Tibial nerve (tissue), 4 donors: ENCODE measurements at regions not wholly inside any gene's neighbourhood (a gene's known extent, or its start where the extent isn't known, plus 50 kb on each side); places are given as distances from the start of the nearest gene placed in this dataset.

Source experiments
- DNase-seq, 2 donors: peaks; one replicate each; pipeline ENCODE4 v3.0.0-alpha.2; 2019; ENCODE audit warnings: low spot score in 2 of 2
- H3K27ac ChIP-seq, 4 donors: fragments of 200-600 bp; sonication (generic) in 3 of 4; one replicate each; pipeline ENCODE4 v1.5.1; 2017 to 2019; ENCODE audit warnings: mild to moderate bottlenecking in 1 of 4
- H3K27me3 ChIP-seq, 2 donors: fragments of 200-600 bp; sonication (generic) in 1 of 2; one replicate each; pipeline versions ENCODE4 v1.5.1 to v1.6.0; 2017 to 2019
- H3K36me3 ChIP-seq, 3 donors: fragments of 200-600 bp; sonication (generic); one replicate each; pipeline ENCODE4 v1.5.1; 2018 to 2019
- H3K4me1 ChIP-seq, 4 donors: fragments of 200-600 bp; sonication (generic) in 3 of 4; one replicate each; pipeline ENCODE4 v1.5.1; 2017 to 2019
- H3K4me3 ChIP-seq, 4 donors: fragments of 200-600 bp; sonication (generic) in 3 of 4; one replicate each; pipeline ENCODE4 v1.5.1; 2017 to 2019; ENCODE audit warnings: mild to moderate bottlenecking in 1 of 4, moderate library complexity in 1 of 4
- H3K9me3 ChIP-seq, 4 donors: fragments of 200-600 bp; sonication (generic) in 3 of 4; one replicate each; pipeline ENCODE4 v1.5.1; 2017 to 2019
- EP300 ChIP-seq, 2 donors: sonication (generic); formaldehyde crosslinking; IDR thresholded peaks; one replicate each; pipeline ENCODE4 v1.6.1; 2017; ENCODE audit warnings: antibody characterized with exemption in 2 of 2, mild to moderate bottlenecking in 1 of 2
- POLR2A ChIP-seq, 2 donors: fragments of 450-650 bp; IDR thresholded peaks; one replicate each; pipeline ENCODE4 v1.6.1; 2017; ENCODE audit warnings: antibody characterized with exemption in 2 of 2, mild to moderate bottlenecking in 2 of 2, moderate library complexity in 2 of 2
- WGBS, 2 donors: methylation state at CpG; one replicate each; pipeline ENCODE4 v1.1.5; 2018; 5-methylcytosine and 5-hydroxymethylcytosine counted together
- TF ChIP-seq, protein P1 (sequence below), 5 experiments: fragments of 200-600 bp in 3 of 5; fragments of 450-650 bp in 2 of 5; sonication (generic) in 3 of 5; IDR thresholded peaks; one replicate each; pipeline ENCODE4 v1.5.1; 2016 to 2019; ENCODE audit warnings: antibody characterized with exemption in 5 of 5, mild to moderate bottlenecking in 3 of 5, moderate library complexity in 2 of 5

DNA sequence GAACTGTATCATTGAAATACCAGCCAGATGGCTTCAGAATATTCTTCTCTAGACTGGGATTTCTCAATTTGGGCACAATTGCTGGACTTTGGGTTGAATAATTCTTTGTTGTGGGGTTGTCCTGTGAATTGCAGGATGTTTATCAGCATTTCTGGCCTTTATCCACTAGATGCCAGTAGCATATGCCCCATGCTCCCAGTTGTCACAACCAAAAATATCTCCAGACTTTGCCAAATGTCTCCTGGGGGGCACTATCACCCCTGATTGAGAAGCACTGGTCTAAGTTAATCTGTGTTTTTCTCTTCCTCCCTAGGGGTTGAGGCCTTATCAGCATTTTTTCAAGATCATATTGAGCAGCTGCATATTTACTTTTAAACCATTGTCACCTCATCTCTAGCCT is 204.9 kb upstream of the SP8 start:
- H3K4me3 ChIP-seq, result no peak overlapping the region
- no peaks in the 10 kb centered on the region for H3K4me1 ChIP-seq
- H3K27ac ChIP-seq, result no peak overlapping the region
- TF ChIP-seq EP300 (IDR thresholded peaks at IDR 0.05) (no peak), POLR2A (IDR thresholded peaks at IDR 0.05) (no peak)
- TF ChIP-seq, protein P1, sequence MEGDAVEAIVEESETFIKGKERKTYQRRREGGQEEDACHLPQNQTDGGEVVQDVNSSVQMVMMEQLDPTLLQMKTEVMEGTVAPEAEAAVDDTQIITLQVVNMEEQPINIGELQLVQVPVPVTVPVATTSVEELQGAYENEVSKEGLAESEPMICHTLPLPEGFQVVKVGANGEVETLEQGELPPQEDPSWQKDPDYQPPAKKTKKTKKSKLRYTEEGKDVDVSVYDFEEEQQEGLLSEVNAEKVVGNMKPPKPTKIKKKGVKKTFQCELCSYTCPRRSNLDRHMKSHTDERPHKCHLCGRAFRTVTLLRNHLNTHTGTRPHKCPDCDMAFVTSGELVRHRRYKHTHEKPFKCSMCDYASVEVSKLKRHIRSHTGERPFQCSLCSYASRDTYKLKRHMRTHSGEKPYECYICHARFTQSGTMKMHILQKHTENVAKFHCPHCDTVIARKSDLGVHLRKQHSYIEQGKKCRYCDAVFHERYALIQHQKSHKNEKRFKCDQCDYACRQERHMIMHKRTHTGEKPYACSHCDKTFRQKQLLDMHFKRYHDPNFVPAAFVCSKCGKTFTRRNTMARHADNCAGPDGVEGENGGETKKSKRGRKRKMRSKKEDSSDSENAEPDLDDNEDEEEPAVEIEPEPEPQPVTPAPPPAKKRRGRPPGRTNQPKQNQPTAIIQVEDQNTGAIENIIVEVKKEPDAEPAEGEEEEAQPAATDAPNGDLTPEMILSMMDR (IDR thresholded peaks at IDR 0.05), result no peak
- H3K36me3 ChIP-seq, result no peaks in the 10 kb centered on the region
- DNase-seq, result no peak
- H3K9me3 ChIP-seq, result peaks cover 0 to 4% (median 0%) of the 10 kb centered on the region in 4 donors
- H3K27me3 ChIP-seq, result no peaks in the 10 kb centered on the region

GRCh38 chr7:20993693-20994092 is 207.0 kb upstream of the SP8 start:
- WGBS, 2 donors, result 74 to 80% methylated on average over 1 of the region's 1 CpG
- Histone ChIP-seq H3K36me3 (no peaks in the 10 kb centered on the region), H3K27me3 (no peaks in the 10 kb centered on the region), H3K4me3 (no peak overlapping the region), H3K9me3 (peaks cover 0 to 4% (median 0%) of the 10 kb centered on the region in 4 donors), H3K27ac (no peak overlapping the region), H3K4me1 (no peaks in the 10 kb centered on the region)
- DNase-seq, result no peak
- TF ChIP-seq EP300 (IDR thresholded peaks at IDR 0.05), result no peak
- TF ChIP-seq, protein P1 (IDR thresholded peaks at IDR 0.05), result no peak
- no peak for TF ChIP-seq POLR2A (IDR thresholded peaks at IDR 0.05)

DNA sequence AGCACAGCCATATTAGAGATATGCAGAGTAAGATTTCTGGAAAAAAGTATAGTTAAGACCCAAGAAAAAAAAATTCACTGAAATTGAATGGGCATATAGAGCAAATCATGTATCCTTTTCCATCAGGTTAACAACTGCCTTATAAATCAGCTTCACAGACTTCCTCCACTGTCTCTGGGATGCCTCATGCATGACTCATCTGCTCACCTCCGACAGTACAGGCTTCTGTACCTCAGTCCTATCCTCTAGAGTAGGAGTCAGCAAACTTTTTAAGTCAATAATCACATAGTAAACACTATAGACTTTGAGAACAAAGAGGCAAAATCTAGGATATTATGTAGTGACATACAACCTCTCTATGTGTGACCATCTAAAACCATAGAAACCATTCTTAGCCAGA is 211.6 kb upstream of the SP8 start:
- 40 to 43% methylated on average over 1 of the region's 1 CpG for WGBS, 2 donors
- no peak for DNase-seq
- no peaks in the 10 kb centered on the region for H3K4me1 ChIP-seq
- H3K9me3 ChIP-seq, result peaks cover 0 to under 1% (median 0%) of the 10 kb centered on the region in 4 donors
- H3K36me3 ChIP-seq, result no peaks in the 10 kb centered on the region
- no peak overlapping the region for H3K27ac ChIP-seq
- no peak overlapping the region for H3K4me3 ChIP-seq
- no peak for TF ChIP-seq EP300 (IDR thresholded peaks at IDR 0.05)
- TF ChIP-seq POLR2A (IDR thresholded peaks at IDR 0.05), result no peak
- TF ChIP-seq, protein P1 (IDR thresholded peaks at IDR 0.05), result no peak
- H3K27me3 ChIP-seq, result no peaks in the 10 kb centered on the region

DNA sequence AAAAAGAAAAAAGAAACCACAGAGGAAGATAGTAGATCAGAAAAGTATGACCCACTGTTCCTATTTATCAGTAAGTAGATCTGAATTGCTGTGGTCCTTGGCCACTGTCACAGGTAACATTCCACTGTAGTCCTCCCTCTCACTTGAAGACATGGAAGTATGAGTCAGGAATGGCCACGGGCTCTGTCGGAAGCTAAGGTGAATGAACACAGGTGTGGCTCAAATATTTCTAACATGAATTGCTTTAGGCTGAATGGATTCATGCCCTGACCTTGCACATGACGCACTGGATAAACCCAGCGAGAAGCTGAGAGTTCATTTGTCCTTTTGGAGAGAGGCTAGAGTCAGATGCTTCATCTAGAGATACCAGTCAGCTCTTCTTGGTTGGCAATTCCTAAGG is 224.5 kb upstream of the SP8 start:
- H3K27me3 ChIP-seq, result no peaks in the 10 kb centered on the region
- 87 to 92% methylated on average over 4 of the region's 4 CpGs for WGBS, 2 donors
- no peaks in the 10 kb centered on the region for H3K4me1 ChIP-seq
- peaks cover 0 to 6% (median 0%) of the 10 kb centered on the region in 4 donors for H3K9me3 ChIP-seq
- H3K27ac ChIP-seq, result no peak overlapping the region
- no peak for TF ChIP-seq EP300 (IDR thresholded peaks at IDR 0.05)
- TF ChIP-seq, protein P1 (IDR thresholded peaks at IDR 0.05), result no peak
- no peak for TF ChIP-seq POLR2A (IDR thresholded peaks at IDR 0.05)
- H3K4me3 ChIP-seq, result no peak overlapping the region
- no peak for DNase-seq
- H3K36me3 ChIP-seq, result no peaks in the 10 kb centered on the region

GRCh38 chr7:21013765-21014539 is 227.3 kb upstream of the SP8 start:
- Histone ChIP-seq H3K4me1 (no peaks in the 10 kb centered on the region), H3K36me3 (no peaks in the 10 kb centered on the region), H3K27ac (no peak overlapping the region), H3K9me3 (peaks cover 0 to 5% (median 0%) of the 10 kb centered on the region in 4 donors), H3K27me3 (no peaks in the 10 kb centered on the region), H3K4me3 (no peak overlapping the region)
- DNase-seq, result no peak
- WGBS, 2 donors, result 73 to 74% methylated on average over 3 of the region's 3 CpGs
- TF ChIP-seq POLR2A (IDR thresholded peaks at IDR 0.05), result no peak
- no peak for TF ChIP-seq EP300 (IDR thresholded peaks at IDR 0.05)
- TF ChIP-seq, protein P1 (IDR thresholded peaks at IDR 0.05), result no peak
